GM21515 (cell line): ENCODE measurements at regions not wholly inside any gene's neighbourhood (a gene's known extent, or its start where the extent isn't known, plus 50 kb on each side); places are given as distances from the start of the nearest gene placed in this dataset.

Experiments
- ATAC-seq: cut with Tn5 transposase; IDR thresholded peaks from one replicate; pipeline ENCODE4 v1.9.1; 2021; ENCODE audit not compliant: unreplicated experiment

- no peak for ATAC-seq
Measured at GRCh38 chr2:228257379-228257778, 75.9 kb upstream of the SPHKAP start.

- no peak for ATAC-seq
Measured at GRCh38 chr2:228253752-228254151, 72.3 kb upstream of the SPHKAP start.

GRCh38 chr2:228247335-228247734, 65.8 kb upstream of the SPHKAP start:
- no peak for ATAC-seq

GRCh38 chr2:228245601-228246000, 64.1 kb upstream of the SPHKAP start:
- ATAC-seq = no peak

- ATAC-seq = no peak
Measured at GRCh38 chr2:228242591-228242990, 61.1 kb upstream of the SPHKAP start.

GRCh38 chr2:228239907-228240561, 58.5 kb upstream of the SPHKAP start:
- ATAC-seq = no peak

GRCh38 chr2:228239207-228239906, 57.9 kb upstream of the SPHKAP start:
- no peak for ATAC-seq
